Panc1 (cell line): ENCODE measurements at regions not wholly inside any gene's neighbourhood (a gene's known extent, or its start where the extent isn't known, plus 50 kb on each side); places are given as distances from the start of the nearest gene placed in this dataset.

Experiments used
- ATAC-seq: fragments of 200-7000 bp; cut with Tn5 transposase; 2 replicates; pipeline ENCODE4 v1.9.1; 2020; ENCODE audit warnings: mild to moderate bottlenecking, moderate library complexity
- BruUV-seq: library from RNA; stranded (reverse); fragments of 400-500 nt; replicated peaks from 2 replicates; lab custom pipeline; 2021; lab: Mats Ljungman, UMichigan
- CTCF ChIA-PET: fragments of 300-600 bp; sonication (Branson Sonifier 250); formaldehyde crosslinking; loops from one replicate; lab custom pipeline; 2022; ENCODE audit warnings: antibody characterized with exemption; lab: Charles Lee
- POLR2A ChIA-PET: fragments of 300-600 bp; sonication (Branson Sonifier 250); formaldehyde crosslinking; loops from one replicate; lab custom pipeline; 2022; ENCODE audit warnings: antibody characterized with exemption; lab: Charles Lee
- DNase-seq: peaks from one replicate; pipeline ENCODE4 v3.0.0-alpha.2; 2010; ENCODE audit warnings: low read depth, low spot score
- H3K27ac ChIP-seq: 2 replicates; pipeline ENCODE4 v1.5.1; 2011; ENCODE audit warnings: mild to moderate bottlenecking, low read length, inconsistent platforms
- H3K27me3 ChIP-seq: fragments of 200-500 bp; sonication (Bioruptor generic); 2 replicates; pipeline ENCODE4 v1.6.0; 2014; ENCODE audit warnings: low read length, inconsistent platforms; ENCODE audit not compliant: control insufficient read depth, insufficient read depth
- H3K36me3 ChIP-seq: fragments of 200-500 bp; sonication (Bioruptor generic); 2 replicates; pipeline ENCODE4 v1.5.1; 2014; ENCODE audit warnings: inconsistent platforms, mild to moderate bottlenecking, low read length, moderate library complexity; ENCODE audit not compliant: control insufficient read depth, insufficient read depth
- H3K4me1 ChIP-seq: 2 replicates; pipeline ENCODE4 v1.5.1; 2011; ENCODE audit warnings: inconsistent platforms, mild to moderate bottlenecking, low read length, moderate library complexity; ENCODE audit not compliant: control insufficient read depth, insufficient read depth
- H3K4me3 ChIP-seq, 2 experiments: 2 replicates each; pipeline ENCODE4 v1.5.1; 2011 to 2012; ENCODE audit warnings: low read depth in 2 of 2, low read length in 2 of 2, mild to moderate bottlenecking in 2 of 2, inconsistent platforms in 1 of 2, moderate library complexity in 1 of 2
- H3K9me3 ChIP-seq: fragments of 200-500 bp; sonication (Bioruptor generic); 2 replicates; pipeline ENCODE4 v1.5.1; 2014; ENCODE audit warnings: low read depth, mild to moderate bottlenecking, inconsistent platforms, low read length, moderate library complexity; ENCODE audit not compliant: control insufficient read depth, insufficient read depth
- CTCF ChIP-seq: fragments of 450-650 bp; IDR thresholded peaks from 2 replicates; pipeline ENCODE4 v1.5.1; 2017; ENCODE audit warnings: mild to moderate bottlenecking
- POLR2AphosphoS5 ChIP-seq: IDR thresholded peaks from 2 replicates; pipeline ENCODE4 v1.6.1; 2012; ENCODE audit warnings: mild to moderate bottlenecking, low read depth, low read length, moderate library complexity
- REST ChIP-seq, 2 experiments: IDR thresholded peaks; 2 replicates each; pipeline ENCODE4 v1.6.1; 2011 to 2012; ENCODE audit warnings: low read depth in 2 of 2, control low read depth in 1 of 2, low read length in 1 of 2, mild to moderate bottlenecking in 1 of 2, moderate library complexity in 1 of 2; ENCODE audit not compliant: insufficient read depth in 1 of 2
- SIN3A ChIP-seq: IDR thresholded peaks from 2 replicates; pipeline ENCODE4 v1.6.1; 2012; ENCODE audit warnings: low read depth, mild to moderate bottlenecking, low read length, moderate library complexity, borderline replicate concordance; ENCODE audit not compliant: insufficient read depth
- TCF7L2 ChIP-seq: IDR thresholded peaks from 2 replicates; pipeline ENCODE4 v1.6.1; 2011; ENCODE audit warnings: mild to moderate bottlenecking, low read depth, low read length, inconsistent platforms
- in situ Hi-C: cut with HindIII; loops from 2 replicates; pipeline ENCODE4 v1.10.0; 2016; ENCODE audit warnings: low sequenced_read_pairs, low pct_unique_long_range_greater_than_20kb
- intact Hi-C: fragments of 100-400 bp; cut with micrococcal nuclease; formaldehyde crosslinking; loops from one replicate; pipeline ENCODE4 v1.10.0; 2022; ENCODE audit not compliant: unreplicated experiment

- no peak overlapping the region for H3K4me3 ChIP-seq
- BruUV-seq = no TSS peak
- H3K36me3 ChIP-seq = no peaks in the 10 kb centered on the region
- ChIA-PET CTCF (no interaction called here), POLR2A (no interaction called here)
- in situ Hi-C loops = no loop called here
- H3K9me3 ChIP-seq = no peaks in the 10 kb centered on the region
- ATAC-seq (no peak), DNase-seq (no peak)
- H3K27me3 ChIP-seq = no peaks in the 10 kb centered on the region
- TF ChIP-seq TCF7L2 = no peak
- no peak for TF ChIP-seq REST (IDR thresholded peaks at IDR 0.05; ENCODE audit: insufficient read depth in 1 of 2, low read depth in 2 of 2, low read length in 1 of 2)
- no peak for TF ChIP-seq SIN3A
- no peaks in the 10 kb centered on the region for H3K4me1 ChIP-seq
- no peak overlapping the region for H3K27ac ChIP-seq
- intact Hi-C loops = no loop called here
Measured at GRCh38 chr4:12827966-12828365, 656.2 kb downstream of the RAB28 start.

- in situ Hi-C loops = no loop called here
- no TSS peak for BruUV-seq
- TF ChIP-seq SIN3A (no peak), CTCF (no peak), POLR2AphosphoS5 (no peak), REST (IDR thresholded peaks at IDR 0.05; ENCODE audit: insufficient read depth in 1 of 2, low read depth in 2 of 2, low read length in 1 of 2) (no peak), TCF7L2 (no peak)
- no peak overlapping the region for H3K27ac ChIP-seq
- intact Hi-C loops = no loop called here
- no peaks in the 10 kb centered on the region for H3K9me3 ChIP-seq
- ChIA-PET POLR2A (no interaction called here), CTCF (no interaction called here)
- ATAC-seq (no peak), DNase-seq (no peak)
- H3K36me3 ChIP-seq = no peaks in the 10 kb centered on the region
- no peaks in the 10 kb centered on the region for H3K27me3 ChIP-seq
- no peak overlapping the region for H3K4me3 ChIP-seq
- H3K4me1 ChIP-seq = no peaks in the 10 kb centered on the region
Measured at GRCh38 chr4:12791536-12791935, 692.6 kb downstream of the RAB28 start.
